ENCODE measurements at regions not wholly inside any gene's neighbourhood (a gene's known extent, or its start where the extent isn't known, plus 50 kb on each side); places are given as distances from the start of the nearest gene placed in this dataset.

- POLR2A ChIA-PET: no interaction called here
- Histone ChIP-seq H3K4me3 (ENCODE audit: low read depth, low read length) (no peak overlapping the region), H3K36me3 (ENCODE audit: control insufficient read depth in 2 of 2, insufficient read depth in 1 of 2, low read length in 2 of 2) (no peaks in the 10 kb centered on the region), H3K4me1 (ENCODE audit: control insufficient read depth, insufficient read depth, low read length) (no peaks in the 10 kb centered on the region), H3K27ac (ENCODE audit: extremely low read depth, low read depth, low read length) (no peak overlapping the region), H3K9me3 (ENCODE audit: control insufficient read depth, insufficient read depth, low read depth, low read length) (no peaks in the 10 kb centered on the region)
- CTCF ChIA-PET: no interaction called here
- TF ChIP-seq ZNF2 (tag by site-specific recombination; IDR thresholded peaks at IDR 0.05) (no peak), ZFP69B (tag by site-specific recombination; IDR thresholded peaks at IDR 0.05) (no peak), SETDB1 (IDR thresholded peaks at IDR 0.05; ENCODE audit: insufficient read length, low read length) (no peak), ZFP37 (tag by site-specific recombination; IDR thresholded peaks at IDR 0.05) (no peak), OVOL3 (tag by site-specific recombination; IDR thresholded peaks at IDR 0.05) (no peak), ZSCAN16 (tag by site-specific recombination; IDR thresholded peaks at IDR 0.05) (no peak), ZSCAN4 (tag by site-specific recombination; IDR thresholded peaks at IDR 0.05) (no peak), ZNF510 (tag by site-specific recombination; IDR thresholded peaks at IDR 0.05; ENCODE audit: insufficient replicate concordance) (no peak), ZNF692 (tag by site-specific recombination; IDR thresholded peaks at IDR 0.05) (no peak), ZNF350 (tag by site-specific recombination; IDR thresholded peaks at IDR 0.05) (no peak), ZNF16 (tag by site-specific recombination; IDR thresholded peaks at IDR 0.05; ENCODE audit: low read depth) (no peak)
These were observed 423.7 kb upstream of the ACVR2A start for GRCh38 chr2:147420947-147421675.

- H3K9me3 ChIP-seq (ENCODE audit: control insufficient read depth, insufficient read depth, low read depth, low read length): no peaks in the 10 kb centered on the region
- H3K4me1 ChIP-seq (ENCODE audit: control insufficient read depth, insufficient read depth, low read length): no peaks in the 10 kb centered on the region
- CTCF ChIA-PET: no interaction called here
- no peak overlapping the region for H3K4me3 ChIP-seq (ENCODE audit: low read depth, low read length)
- no peak overlapping the region for H3K27ac ChIP-seq (ENCODE audit: extremely low read depth, low read depth, low read length)
- H3K36me3 ChIP-seq (ENCODE audit: control insufficient read depth in 2 of 2, insufficient read depth in 1 of 2, low read length in 2 of 2): no peaks in the 10 kb centered on the region
- POLR2A ChIA-PET: no interaction called here
- TF ChIP-seq ZEB2 (tag by site-specific recombination; IDR thresholded peaks at IDR 0.05) (no peak), ZNF23 (tag by site-specific recombination; IDR thresholded peaks at IDR 0.05; ENCODE audit: borderline replicate concordance) (no peak), BCL6B (tag by site-specific recombination; IDR thresholded peaks at IDR 0.05) (no peak), MYNN (tag by site-specific recombination; IDR thresholded peaks at IDR 0.05; ENCODE audit: borderline replicate concordance) (no peak), ZNF549 (tag by site-specific recombination; IDR thresholded peaks at IDR 0.05) (no peak), YY2 (tag by site-specific recombination; IDR thresholded peaks at IDR 0.05) (no peak), ZNF324 (tag by site-specific recombination; IDR thresholded peaks at IDR 0.05) (no peak), ZNF747 (tag by site-specific recombination; IDR thresholded peaks at IDR 0.05) (no peak), WT1 (tag by site-specific recombination; IDR thresholded peaks at IDR 0.05) (no peak), ZNF580 (tag by site-specific recombination; IDR thresholded peaks at IDR 0.05) (no peak), ZBTB48 (tag by site-specific recombination; IDR thresholded peaks at IDR 0.05) (no peak), SP3 (tag by site-specific recombination; IDR thresholded peaks at IDR 0.05) (no peak), PATZ1 (tag by site-specific recombination; IDR thresholded peaks at IDR 0.05) (no peak), ZNF513 (tag by site-specific recombination; IDR thresholded peaks at IDR 0.05) (no peak), ZNF585B (tag by site-specific recombination; IDR thresholded peaks at IDR 0.05) (no peak), ZNF138 (tag by site-specific recombination; IDR thresholded peaks at IDR 0.05; ENCODE audit: borderline replicate concordance) (no peak)
These were observed 424.3 kb upstream of the ACVR2A start for GRCh38 chr2:147420517-147420916.

All from HEK293 (cell line).